Naive thymus-derived CD8-positive, alpha-beta T cell (primary cell): ENCODE measurements at regions not wholly inside any gene's neighbourhood (a gene's known extent, or its start where the extent isn't known, plus 50 kb on each side); places are given as distances from the start of the nearest gene placed in this dataset.
"Not testable (repeated sequence)": the region's sequence is repeated elsewhere in the genome, so short reads cannot be mapped to it uniquely, and the experiment has no call there.

ENCODE experiments used
- ATAC-seq, 2 donors: fragments of 150-1000 bp; cut with Tn5 transposase in 1 of 2; sonication (Bioruptor Pico), chemical (Tn5 transposase) in 1 of 2; 1 replicate in 1 of 2; 2 replicates in 1 of 2; pipeline ENCODE4 v1.10.0; 2021; ENCODE audit warnings: mild to moderate bottlenecking in 2 of 2, moderate library complexity in 2 of 2
- POLR2A ChIA-PET: fragments of 350-600 bp; sonication (Branson Sonifier 250); formaldehyde crosslinking; loops from one replicate; lab custom pipeline; 2021; ENCODE audit warnings: antibody characterized with exemption; lab: Charles Lee
- DNase-seq, 10 donors: peaks; one replicate each; pipeline versions ENCODE4 v3.0.0 to v3.0.0-alpha.2; 2020 to 2022
- H3K27ac Mint-ChIP-seq, 10 donors: one replicate each; pipeline ENCODE4 v1.8.0; 2020 to 2022; ENCODE audit warnings: mild to moderate bottlenecking in 10 of 10, mixed read lengths in 10 of 10, moderate library complexity in 4 of 10, inconsistent platforms in 1 of 10
- H3K27me3 Mint-ChIP-seq, 5 donors: one replicate each; pipeline ENCODE4 v1.8.0; 2021 to 2022; ENCODE audit warnings: mixed read lengths in 5 of 5
- H3K36me3 Mint-ChIP-seq, 3 donors: one replicate each; pipeline ENCODE4 v1.8.0; 2020 to 2022; ENCODE audit warnings: mixed read lengths in 3 of 3, mild to moderate bottlenecking in 2 of 3, inconsistent platforms in 1 of 3
- H3K4me1 Mint-ChIP-seq, 4 donors: one replicate each; pipeline ENCODE4 v1.8.0; 2021 to 2022; ENCODE audit warnings: mixed read lengths in 4 of 4
- H3K4me3 Mint-ChIP-seq, 10 donors: one replicate each; pipeline ENCODE4 v1.8.0; 2020 to 2022; ENCODE audit warnings: mild to moderate bottlenecking in 10 of 10, mixed read lengths in 10 of 10, moderate library complexity in 6 of 10, inconsistent platforms in 1 of 10
- H3K9me3 Mint-ChIP-seq, 9 donors: one replicate each; pipeline ENCODE4 v1.8.0; 2020 to 2022; ENCODE audit warnings: mixed read lengths in 9 of 9, mild to moderate bottlenecking in 3 of 9, inconsistent platforms in 1 of 9, moderate library complexity in 1 of 9

DNA sequence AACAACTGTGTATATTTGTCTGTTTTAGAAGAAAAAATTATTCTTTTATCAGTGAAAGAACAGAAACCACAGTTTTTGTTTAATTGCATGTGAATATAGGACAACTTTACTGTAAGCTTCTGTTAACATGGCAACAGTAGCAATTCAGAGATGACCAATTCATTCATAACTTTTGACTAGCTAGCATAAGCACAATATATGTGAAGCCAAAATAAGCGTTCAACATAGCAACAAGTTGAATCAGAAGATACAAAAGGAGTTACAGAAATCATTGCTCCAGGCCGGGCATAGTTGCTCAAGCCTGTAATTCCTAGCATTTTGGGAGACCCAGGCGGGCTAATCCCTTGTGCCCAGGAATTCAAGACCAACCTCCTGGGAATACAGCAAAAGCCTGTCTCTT is 197.1 kb upstream of the GPC6 start:
- POLR2A ChIA-PET: no interaction called here
- no peak overlapping the region for H3K27ac Mint-ChIP-seq
- ATAC-seq: no peak
- no peaks in the 10 kb centered on the region for H3K9me3 Mint-ChIP-seq
- no peak overlapping the region for H3K4me3 Mint-ChIP-seq
- no peak for DNase-seq
- H3K36me3 Mint-ChIP-seq: no peaks in the 10 kb centered on the region
- H3K27me3 Mint-ChIP-seq: no peaks in the 10 kb centered on the region
- H3K4me1 Mint-ChIP-seq: no peaks in the 10 kb centered on the region

DNA sequence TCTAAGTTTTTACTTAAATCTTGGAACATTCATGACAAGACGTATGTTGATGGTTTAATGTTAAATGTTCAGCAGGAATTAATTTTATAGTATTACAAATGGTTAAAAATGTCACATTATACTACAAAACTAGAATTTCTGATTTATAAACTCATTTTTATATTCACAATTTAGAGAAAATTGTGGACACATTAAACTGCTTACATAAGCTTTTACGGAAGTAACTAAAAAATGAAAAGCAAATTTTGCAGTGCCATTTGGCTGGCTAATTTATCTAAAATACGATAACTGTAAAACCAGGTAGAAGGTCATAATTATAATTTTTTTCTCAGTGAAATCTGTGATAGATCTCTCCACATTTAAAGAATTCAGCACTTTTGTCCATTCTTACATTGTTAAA is 190.2 kb upstream of the GPC6 start:
- POLR2A ChIA-PET: no interaction called here
- no peaks in the 10 kb centered on the region for H3K36me3 Mint-ChIP-seq
- peaks cover 0 to 17% (median 0%) of the 10 kb centered on the region in 9 donors for H3K9me3 Mint-ChIP-seq
- H3K27ac Mint-ChIP-seq: no peak overlapping the region
- no peaks in the 10 kb centered on the region for H3K27me3 Mint-ChIP-seq
- ATAC-seq (no peak), DNase-seq (no peak)
- no peaks in the 10 kb centered on the region for H3K4me1 Mint-ChIP-seq
- no peak overlapping the region for H3K4me3 Mint-ChIP-seq

DNA sequence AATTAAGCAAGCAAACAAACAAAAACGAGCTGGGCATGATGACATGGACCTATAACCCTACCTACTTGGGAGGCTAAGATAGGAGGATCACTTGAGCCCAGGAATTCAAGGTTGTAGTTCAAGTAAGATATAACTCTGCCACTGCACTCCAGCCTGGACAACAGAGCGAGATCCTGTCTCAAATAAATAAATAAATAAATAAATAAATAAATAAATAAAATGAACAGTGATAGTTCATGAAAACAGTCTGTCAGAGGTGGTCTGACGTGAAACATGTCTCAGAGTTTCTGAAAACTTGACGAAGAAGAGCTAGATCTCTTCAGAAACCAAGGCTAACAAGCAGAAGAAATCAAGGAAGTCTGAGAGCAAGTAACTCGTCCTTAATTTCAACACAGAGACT is 188.8 kb upstream of the GPC6 start:
- Mint-ChIP-seq H3K4me1 (no peaks in the 10 kb centered on the region), H3K9me3 (peaks cover 0 to 17% (median 0%) of the 10 kb centered on the region in 9 donors), H3K27ac (no peak overlapping the region), H3K27me3 (no peaks in the 10 kb centered on the region), H3K36me3 (no peaks in the 10 kb centered on the region), H3K4me3 (no peak overlapping the region)
- ATAC-seq (no peak), DNase-seq (no peak)
- POLR2A ChIA-PET: no interaction called here

DNA sequence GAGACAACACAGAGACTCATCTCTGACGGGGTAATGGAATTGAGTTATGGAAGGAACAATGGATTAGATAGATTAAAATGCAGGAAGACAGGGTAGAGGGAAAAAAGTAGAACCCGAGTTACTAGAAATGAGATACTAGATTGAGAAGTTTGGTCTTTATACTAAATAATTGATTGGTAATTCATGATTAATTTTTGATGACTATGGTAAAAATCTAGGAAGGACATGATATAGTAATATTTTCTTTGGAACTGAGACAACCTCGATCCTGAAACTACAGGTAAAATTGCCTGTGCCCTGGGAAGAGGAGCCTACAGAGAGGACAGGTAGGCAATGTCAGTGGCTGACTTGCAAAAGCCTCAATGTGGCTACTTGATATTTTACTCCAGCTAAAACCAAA is 188.4 kb upstream of the GPC6 start:
- POLR2A ChIA-PET: no interaction called here
- Mint-ChIP-seq H3K27me3 (no peaks in the 10 kb centered on the region), H3K9me3 (peaks cover 0 to 17% (median 0%) of the 10 kb centered on the region in 9 donors), H3K27ac (no peak overlapping the region), H3K36me3 (no peaks in the 10 kb centered on the region), H3K4me1 (no peaks in the 10 kb centered on the region), H3K4me3 (no peak overlapping the region)
- DNase-seq (no peak), ATAC-seq (no peak)

DNA sequence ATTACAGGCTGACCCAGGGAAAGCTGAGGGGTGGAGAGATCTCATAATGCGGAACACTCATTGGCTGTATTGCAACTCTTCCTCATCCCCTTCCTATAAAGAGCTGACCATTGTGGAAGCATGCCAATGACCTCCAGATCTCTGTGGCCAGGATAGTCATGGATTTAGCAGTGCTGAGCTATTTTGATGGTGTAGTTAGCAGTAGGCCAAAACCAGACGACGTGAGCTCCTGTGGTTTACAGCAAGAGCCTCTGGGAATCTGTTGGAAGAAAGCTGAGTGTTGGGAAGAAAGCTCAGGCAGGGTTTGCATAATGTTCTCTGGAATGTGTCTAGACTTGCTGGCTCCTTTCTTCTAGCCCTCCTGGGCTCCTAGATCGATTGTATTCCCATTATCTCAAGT is 187.5 kb upstream of the GPC6 start:
- Mint-ChIP-seq H3K4me3 (no peak overlapping the region), H3K27ac (no peak overlapping the region), H3K36me3 (no peaks in the 10 kb centered on the region), H3K9me3 (peaks cover 0 to 17% (median 0%) of the 10 kb centered on the region in 9 donors), H3K4me1 (no peaks in the 10 kb centered on the region), H3K27me3 (no peaks in the 10 kb centered on the region)
- no peak for DNase-seq
- POLR2A ChIA-PET: no interaction called here
- no peak for ATAC-seq

DNA sequence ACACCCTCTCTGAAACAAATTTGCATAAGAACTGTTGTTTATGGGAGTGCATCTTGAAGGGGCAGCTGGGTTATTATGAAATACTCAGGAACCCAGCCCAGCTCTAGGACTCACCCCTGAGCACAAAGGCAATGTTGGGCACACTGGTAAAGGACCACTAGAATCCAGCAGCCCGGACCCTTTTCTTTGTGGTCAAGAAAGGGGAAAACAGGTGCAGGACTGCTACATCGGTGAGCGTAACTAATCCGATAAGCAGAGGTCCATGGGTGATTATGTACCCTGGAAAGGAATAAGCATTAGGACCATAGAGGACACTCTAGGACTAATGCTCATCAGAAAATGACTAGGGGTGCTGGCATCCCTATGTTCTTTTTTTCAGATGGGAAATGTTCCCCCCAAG is 185.0 kb upstream of the GPC6 start:
- H3K27me3 Mint-ChIP-seq, H3K4me3 Mint-ChIP-seq, H3K27ac Mint-ChIP-seq, DNase-seq, ATAC-seq, H3K4me1 Mint-ChIP-seq, POLR2A ChIA-PET, H3K36me3 Mint-ChIP-seq: not testable (repeated sequence)
- H3K9me3 Mint-ChIP-seq: peaks cover 0 to 17% (median 2%) of the 10 kb centered on the region in 9 donors

DNA sequence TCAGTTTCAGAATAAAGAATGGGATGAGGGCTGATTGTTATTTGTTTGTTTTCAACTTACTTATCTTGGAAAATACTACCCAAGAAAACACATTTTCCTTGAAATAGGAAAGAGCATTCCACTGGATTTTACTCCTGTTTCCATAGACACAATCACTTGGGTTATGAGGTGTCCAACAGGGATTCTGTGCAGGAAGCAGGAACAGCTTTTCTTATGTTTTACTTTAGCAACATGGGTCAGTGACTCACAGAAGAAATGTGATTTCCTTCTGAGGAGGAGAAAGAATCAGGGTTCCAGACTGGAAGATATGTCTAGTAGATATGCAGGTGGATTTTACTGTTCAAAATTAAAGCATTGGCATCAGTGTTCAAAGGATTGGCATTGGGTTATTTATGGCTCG is 180.8 kb upstream of the GPC6 start:
- POLR2A ChIA-PET: no interaction called here
- Mint-ChIP-seq H3K27me3 (no peaks in the 10 kb centered on the region), H3K9me3 (peaks cover 0 to 18% (median 2%) of the 10 kb centered on the region in 9 donors), H3K4me1 (no peaks in the 10 kb centered on the region), H3K4me3 (no peak overlapping the region), H3K36me3 (no peaks in the 10 kb centered on the region), H3K27ac (no peak overlapping the region)
- DNase-seq: no peak
- ATAC-seq: no peak

DNA sequence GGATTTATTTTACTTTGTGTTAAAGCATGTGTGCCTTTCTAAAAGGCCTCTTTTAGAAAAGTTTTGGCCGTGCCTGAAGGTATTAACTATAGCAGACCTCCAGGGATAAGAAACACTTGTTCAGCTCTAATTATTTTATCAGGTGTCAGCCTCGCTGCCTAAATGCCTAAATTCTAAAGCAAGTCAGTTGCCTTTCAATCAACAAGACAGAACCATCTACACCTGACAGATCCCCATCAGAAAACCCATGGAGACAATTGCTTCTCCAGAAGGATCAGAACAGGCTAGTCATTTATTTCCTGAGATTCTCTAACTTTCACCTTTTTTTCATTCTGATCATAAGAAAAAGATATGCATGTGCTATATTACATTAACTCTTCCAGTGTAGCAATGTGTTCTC is 171.4 kb upstream of the GPC6 start:
- Mint-ChIP-seq H3K4me1 (no peaks in the 10 kb centered on the region), H3K27me3 (no peaks in the 10 kb centered on the region), H3K9me3 (peaks cover 0 to 8% (median 0%) of the 10 kb centered on the region in 9 donors), H3K36me3 (no peaks in the 10 kb centered on the region), H3K4me3 (no peak overlapping the region), H3K27ac (no peak overlapping the region)
- POLR2A ChIA-PET: no interaction called here
- ATAC-seq (no peak), DNase-seq (no peak)

DNA sequence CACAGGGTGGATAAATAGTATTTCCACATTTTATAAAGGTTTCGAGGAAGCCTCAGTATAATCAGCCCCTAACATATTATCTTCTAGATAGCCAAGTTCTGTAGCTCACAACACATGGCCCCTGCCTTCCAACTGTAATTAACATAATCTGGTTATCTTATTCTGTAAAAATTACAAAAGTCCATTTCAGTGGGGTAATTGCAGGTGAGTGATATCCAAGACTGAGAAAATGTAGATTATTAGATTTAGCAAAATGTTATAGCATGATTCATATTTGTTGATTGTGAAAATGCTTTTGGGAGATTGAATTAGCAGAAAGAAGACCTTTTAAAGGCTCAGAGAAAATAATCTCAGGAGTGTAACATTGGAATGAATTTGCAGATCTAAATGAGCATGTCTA is 168.3 kb upstream of the GPC6 start:
- ATAC-seq: no peak
- DNase-seq: no peak
- no peak overlapping the region for H3K27ac Mint-ChIP-seq
- no peaks in the 10 kb centered on the region for H3K4me1 Mint-ChIP-seq
- no peaks in the 10 kb centered on the region for H3K27me3 Mint-ChIP-seq
- H3K36me3 Mint-ChIP-seq: no peaks in the 10 kb centered on the region
- peaks cover 0 to 5% (median 0%) of the 10 kb centered on the region in 9 donors for H3K9me3 Mint-ChIP-seq
- H3K4me3 Mint-ChIP-seq: no peak overlapping the region
- POLR2A ChIA-PET: no interaction called here

DNA sequence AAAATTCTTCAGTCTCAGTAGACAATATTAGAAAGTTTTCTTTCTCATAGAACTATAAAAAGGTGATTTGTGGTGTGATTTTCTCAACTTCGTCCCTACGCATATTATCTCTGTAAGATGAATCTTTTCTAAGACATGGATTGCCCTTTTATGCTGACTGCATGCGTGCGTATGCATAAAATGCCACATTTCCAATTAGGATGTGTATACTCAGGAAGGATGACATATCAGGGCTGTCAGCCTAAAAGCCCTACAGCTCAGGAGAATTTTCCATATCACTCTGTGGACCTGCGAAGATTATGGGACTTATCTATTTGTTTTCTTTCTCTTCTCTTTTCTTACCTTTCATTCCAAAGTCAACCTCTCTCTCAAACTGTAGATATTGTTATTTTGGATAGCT is 166.5 kb upstream of the GPC6 start:
- POLR2A ChIA-PET: no interaction called here
- no peaks in the 10 kb centered on the region for H3K36me3 Mint-ChIP-seq
- H3K4me1 Mint-ChIP-seq: peaks cover 0 to 1% (median 0%) of the 10 kb centered on the region in 4 donors
- ATAC-seq: no peak
- DNase-seq: no peak
- no peak overlapping the region for H3K27ac Mint-ChIP-seq
- no peaks in the 10 kb centered on the region for H3K27me3 Mint-ChIP-seq
- H3K4me3 Mint-ChIP-seq: no peak overlapping the region
- H3K9me3 Mint-ChIP-seq: peaks cover 0 to 8% (median under 1%) of the 10 kb centered on the region in 9 donors

DNA sequence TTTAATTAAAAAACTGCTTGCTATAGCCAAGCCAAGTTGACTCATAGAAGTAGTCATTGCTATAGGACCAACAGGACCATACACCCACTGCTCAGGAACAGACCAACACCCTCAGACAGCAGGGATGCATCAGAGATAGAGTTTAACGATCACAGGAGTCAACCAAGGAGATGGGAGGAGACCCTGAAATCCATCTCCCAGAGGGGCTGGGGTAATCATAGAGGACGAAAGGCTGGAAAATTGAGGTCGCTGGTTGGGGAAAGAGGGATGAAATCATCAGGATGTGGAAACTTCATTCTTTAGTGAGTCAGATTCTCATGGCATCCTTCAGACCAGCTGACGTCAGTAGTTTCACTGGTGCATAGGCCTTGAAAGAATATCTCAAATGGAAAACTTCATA is 160.4 kb upstream of the GPC6 start:
- Mint-ChIP-seq H3K27me3 (no peaks in the 10 kb centered on the region), H3K4me1 (peaks cover 0 to 3% (median 0%) of the 10 kb centered on the region in 4 donors), H3K36me3 (no peaks in the 10 kb centered on the region), H3K27ac (no peak overlapping the region), H3K9me3 (peaks cover 0 to 15% (median 3%) of the 10 kb centered on the region in 9 donors), H3K4me3 (no peak overlapping the region)
- DNase-seq (no peak), ATAC-seq (no peak)
- POLR2A ChIA-PET: no interaction called here

DNA sequence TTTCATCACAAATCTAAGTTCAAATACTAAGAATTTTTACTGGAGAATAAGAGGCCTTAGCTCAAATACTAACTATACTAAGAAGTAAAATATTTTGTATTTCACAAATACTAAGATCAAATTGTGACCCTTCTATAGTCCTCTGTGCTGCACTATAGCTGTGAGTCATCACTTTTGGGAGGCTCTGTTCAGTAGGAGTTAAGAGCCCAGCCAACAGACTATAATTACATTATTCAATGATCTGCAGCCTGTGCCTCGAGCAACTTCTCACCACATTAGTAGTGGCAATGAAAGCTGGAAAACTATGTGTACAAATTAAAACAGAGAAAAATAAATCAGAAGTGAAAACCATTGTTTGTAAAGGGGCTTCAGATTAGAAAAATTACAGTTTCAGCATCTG is 147.3 kb upstream of the GPC6 start:
- Mint-ChIP-seq H3K36me3 (no peaks in the 10 kb centered on the region), H3K4me1 (no peaks in the 10 kb centered on the region), H3K27me3 (peaks cover 0 to 2% (median 0%) of the 10 kb centered on the region in 5 donors), H3K9me3 (peaks cover 0 to 8% (median 0%) of the 10 kb centered on the region in 9 donors), H3K4me3 (no peak overlapping the region), H3K27ac (no peak overlapping the region)
- no peak for DNase-seq
- POLR2A ChIA-PET: no interaction called here
- no peak for ATAC-seq

DNA sequence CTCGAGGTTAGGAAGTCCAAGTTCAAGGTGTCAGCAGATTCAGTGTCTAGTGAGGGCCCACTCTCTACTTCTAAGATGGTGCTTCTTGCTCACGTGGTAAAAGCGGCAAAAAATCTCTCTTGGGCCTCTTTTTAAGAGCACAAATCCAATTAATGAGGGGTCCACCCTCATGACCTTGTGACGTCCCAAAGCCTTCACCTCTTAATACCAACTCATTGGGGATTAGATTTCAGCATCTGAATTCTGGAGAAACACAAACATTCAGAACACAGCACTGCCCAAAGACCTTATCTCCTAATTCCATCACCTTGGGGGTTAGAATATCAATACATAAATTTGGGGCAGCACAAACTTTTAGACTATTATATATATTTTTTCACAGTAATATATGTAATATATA is 146.4 kb upstream of the GPC6 start:
- Mint-ChIP-seq H3K27ac (no peak overlapping the region), H3K4me3 (no peak overlapping the region), H3K27me3 (peaks cover 0 to 2% (median 0%) of the 10 kb centered on the region in 5 donors), H3K9me3 (peaks cover 0 to 8% (median 0%) of the 10 kb centered on the region in 9 donors), H3K4me1 (no peaks in the 10 kb centered on the region), H3K36me3 (no peaks in the 10 kb centered on the region)
- no peak for ATAC-seq
- POLR2A ChIA-PET: no interaction called here
- DNase-seq: no peak

DNA sequence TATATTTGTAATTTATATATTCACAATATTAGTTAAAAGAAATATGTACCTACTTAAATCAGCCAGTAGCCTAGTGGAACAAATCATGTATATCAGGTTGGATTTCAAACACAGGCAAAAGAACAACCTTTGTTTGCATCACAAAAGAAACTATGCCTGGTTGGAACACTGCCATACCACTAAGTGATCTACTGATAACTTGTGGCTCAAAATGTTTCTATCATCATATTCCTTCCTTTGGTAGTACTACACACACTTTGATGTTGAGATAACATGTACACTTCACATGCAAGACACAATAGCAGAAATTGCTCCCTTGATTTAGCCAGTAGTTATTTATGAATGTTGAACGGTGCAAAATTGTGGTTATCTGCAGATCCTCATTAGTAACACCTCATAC is 146.0 kb upstream of the GPC6 start:
- POLR2A ChIA-PET: no interaction called here
- Mint-ChIP-seq H3K27me3 (peaks cover 0 to 2% (median 0%) of the 10 kb centered on the region in 5 donors), H3K9me3 (peaks cover 0 to 12% (median 0%) of the 10 kb centered on the region in 9 donors), H3K4me3 (no peak overlapping the region), H3K36me3 (no peaks in the 10 kb centered on the region), H3K4me1 (no peaks in the 10 kb centered on the region), H3K27ac (no peak overlapping the region)
- ATAC-seq: no peak
- no peak for DNase-seq
